CD14-positive monocyte (primary cell): ENCODE measurements at regions not wholly inside any gene's neighbourhood (a gene's known extent, or its start where the extent isn't known, plus 50 kb on each side); places are given as distances from the start of the nearest gene placed in this dataset.

Source experiments
- DNase-seq, 3 donors: peaks; one replicate each; pipeline ENCODE4 v3.0.0-alpha.2; 2011 to 2022
- H2AFZ ChIP-seq: 2 replicates; pipeline ENCODE4 v1.6.0; 2012; ENCODE audit warnings: mild to moderate bottlenecking, low read depth, low read length, inconsistent platforms; ENCODE audit not compliant: insufficient read depth, poor library complexity, severe bottlenecking
- H3K27ac ChIP-seq, 2 donors: 1 replicate in 1 of 2; 2 replicates in 1 of 2; pipeline ENCODE4 v1.5.1; 2012 to 2013; ENCODE audit warnings: low read length in 2 of 2, control low read depth in 1 of 2, inconsistent platforms in 1 of 2, low read depth in 1 of 2, mild to moderate bottlenecking in 1 of 2
- H3K27me3 ChIP-seq, 2 donors: one replicate each; pipeline versions ENCODE4 v1.6.0 to v1.6.1; 2011 to 2013; ENCODE audit warnings: low read length in 2 of 2; ENCODE audit not compliant: control insufficient read depth in 2 of 2, insufficient read depth in 2 of 2
- H3K36me3 ChIP-seq, 2 donors: replicated peaks in 1 of 2; 1 replicate in 1 of 2; 2 replicates in 1 of 2; pipeline versions ENCODE4 v1.5.1 to v1.6.1; 2012 to 2013; ENCODE audit warnings: low read length in 2 of 2, control low read depth in 1 of 2, inconsistent platforms in 1 of 2, mild to moderate bottlenecking in 1 of 2; ENCODE audit not compliant: insufficient read depth in 2 of 2, control insufficient read depth in 1 of 2
- H3K4me1 ChIP-seq, 2 donors: 1 replicate in 1 of 2; 2 replicates in 1 of 2; pipeline versions ENCODE4 v1.5.1 to v1.6.1; 2012 to 2013; ENCODE audit warnings: low read length in 2 of 2, control low read depth in 1 of 2, inconsistent platforms in 1 of 2, mild to moderate bottlenecking in 1 of 2, moderate library complexity in 1 of 2; ENCODE audit not compliant: insufficient read depth in 2 of 2, control insufficient read depth in 1 of 2
- H3K4me2 ChIP-seq: replicated peaks from 2 replicates; pipeline ENCODE3; 2012; ENCODE audit warnings: low read length, moderate library complexity, mild to moderate bottlenecking; ENCODE audit not compliant: poor library complexity, severe bottlenecking; ENCODE audit errors: extremely low read depth
- H3K4me3 ChIP-seq, 3 experiments: fragments of 200-600 bp in 1 of 3; sonication (generic) in 1 of 3; replicated peaks in 1 of 3; 1 replicate in 2 of 3; 2 replicates in 1 of 3; pipeline ENCODE4 v1.5.1; 2011 to 2013; ENCODE audit warnings: low read length in 3 of 3, mild to moderate bottlenecking in 3 of 3, control low read depth in 2 of 3, low read depth in 2 of 3, inconsistent platforms in 1 of 3, moderate library complexity in 1 of 3
- H3K79me2 ChIP-seq: 2 replicates; pipeline ENCODE4 v1.6.0; 2012; ENCODE audit warnings: mild to moderate bottlenecking, control low read depth, inconsistent platforms, low read length, moderate library complexity; ENCODE audit not compliant: insufficient read depth
- H3K9ac ChIP-seq: 2 replicates; pipeline ENCODE4 v1.6.0; 2017; ENCODE audit warnings: low read length, mild to moderate bottlenecking; ENCODE audit not compliant: insufficient read depth, poor library complexity, severe bottlenecking
- H3K9me3 ChIP-seq, 2 donors: replicated peaks in 1 of 2; 1 replicate in 1 of 2; 2 replicates in 1 of 2; pipeline versions ENCODE4 v1.5.1 to v1.6.1; 2012 to 2013; ENCODE audit warnings: low read length in 2 of 2, control low read depth in 1 of 2; ENCODE audit not compliant: control insufficient read depth in 1 of 2, insufficient read depth in 1 of 2
- H4K20me1 ChIP-seq: 2 replicates; pipeline ENCODE4 v1.6.0; 2012; ENCODE audit warnings: mild to moderate bottlenecking, low read length, control low read depth, moderate library complexity; ENCODE audit not compliant: insufficient read depth
- H3K27ac Mint-ChIP-seq, 7 donors: one replicate each; pipeline ENCODE4 v1.8.0; 2020; ENCODE audit warnings: mild to moderate bottlenecking in 7 of 7, mixed read lengths in 7 of 7, moderate library complexity in 6 of 7, inconsistent platforms in 2 of 7
- H3K27me3 Mint-ChIP-seq, 3 donors: one replicate each; pipeline ENCODE4 v1.8.0; 2021 to 2022; ENCODE audit warnings: low read depth in 3 of 3, mild to moderate bottlenecking in 3 of 3, mixed read lengths in 3 of 3, moderate library complexity in 3 of 3, inconsistent platforms in 1 of 3
- H3K36me3 Mint-ChIP-seq, 2 donors: one replicate each; pipeline ENCODE4 v1.8.0; 2020; ENCODE audit warnings: mixed read lengths in 2 of 2, inconsistent platforms in 1 of 2, mild to moderate bottlenecking in 1 of 2
- H3K4me1 Mint-ChIP-seq: one replicate; pipeline ENCODE4 v1.8.0; 2020; ENCODE audit warnings: mild to moderate bottlenecking, mixed read lengths
- H3K4me3 Mint-ChIP-seq, 2 donors: one replicate each; pipeline ENCODE4 v1.8.0; 2020; ENCODE audit warnings: mild to moderate bottlenecking in 2 of 2, mixed read lengths in 2 of 2, moderate library complexity in 1 of 2
- H3K9me3 Mint-ChIP-seq, 7 donors: one replicate each; pipeline ENCODE4 v1.8.0; 2020 to 2022; ENCODE audit warnings: mixed read lengths in 7 of 7, mild to moderate bottlenecking in 6 of 7, moderate library complexity in 6 of 7, inconsistent platforms in 2 of 7
- CTCF ChIP-seq: fragments of 200-600 bp; IDR thresholded peaks from one replicate; pipeline ENCODE4 v1.8.0; 2022; ENCODE audit warnings: antibody characterized with exemption, mild to moderate bottlenecking
- WGBS: methylation state at CpG from one replicate; pipeline ENCODE4 v1.1.5; 2013; ENCODE audit warnings: missing lambda C conversion rate; ENCODE audit not compliant: insufficient coverage; 5-methylcytosine and 5-hydroxymethylcytosine counted together
- intact Hi-C, 2 donors: fragments of 100-400 bp; cut with micrococcal nuclease; formaldehyde crosslinking; loops; one replicate each; pipeline versions ENCODE4 v1.15.0 to v1.15.1; 2023

GRCh38 chr9:26013199-26013598, 335.0 kb upstream of the TUSC1 start:
- Histone ChIP-seq H4K20me1 (no peaks in the 10 kb centered on the region), H3K79me2 (no peaks in the 10 kb centered on the region), H3K9me3 (peaks cover 7% of the 10 kb centered on the region in 2 donors), H3K27me3 (no peaks in the 10 kb centered on the region), H3K4me1 (no peaks in the 10 kb centered on the region), H3K4me3 (no peak overlapping the region), H2AFZ (no peak overlapping the region), H3K27ac (no peak overlapping the region), H3K9ac (no peak overlapping the region), H3K4me2 (no peak overlapping the region), H3K36me3 (no peaks in the 10 kb centered on the region)
- TF ChIP-seq CTCF: no peak
- no peak for DNase-seq
- no peak overlapping the region for H3K27ac Mint-ChIP-seq
- intact Hi-C loops: no loop called here
- peaks cover 0 to 11% (median 5%) of the 10 kb centered on the region in 7 donors for H3K9me3 Mint-ChIP-seq
- H3K36me3 Mint-ChIP-seq: no peaks in the 10 kb centered on the region
- H3K4me1 Mint-ChIP-seq: no peaks in the 10 kb centered on the region
- no peaks in the 10 kb centered on the region for H3K27me3 Mint-ChIP-seq
- no peak overlapping the region for H3K4me3 Mint-ChIP-seq

- no peak overlapping the region for H3K27ac Mint-ChIP-seq
- Histone ChIP-seq H3K4me2 (no peak overlapping the region), H3K4me1 (no peaks in the 10 kb centered on the region), H3K27me3 (no peaks in the 10 kb centered on the region), H2AFZ (no peak overlapping the region), H3K27ac (no peak overlapping the region), H3K36me3 (no peaks in the 10 kb centered on the region), H3K4me3 (no peak overlapping the region), H3K9me3 (peaks cover 7% of the 10 kb centered on the region in 2 donors), H3K9ac (no peak overlapping the region), H3K79me2 (no peaks in the 10 kb centered on the region), H4K20me1 (no peaks in the 10 kb centered on the region)
- peaks cover 0 to 11% (median 4%) of the 10 kb centered on the region in 7 donors for H3K9me3 Mint-ChIP-seq
- TF ChIP-seq CTCF: no peak
- H3K4me3 Mint-ChIP-seq: no peak overlapping the region
- DNase-seq: no peak
- 81% methylated on average over 2 of the region's 3 CpGs for WGBS
- H3K4me1 Mint-ChIP-seq: no peaks in the 10 kb centered on the region
- H3K36me3 Mint-ChIP-seq: no peaks in the 10 kb centered on the region
- no peaks in the 10 kb centered on the region for H3K27me3 Mint-ChIP-seq
- intact Hi-C loops: no loop called here
Observed at GRCh38 chr9:26012797-26013196, 334.6 kb upstream of the TUSC1 start.
